HEK293 (cell line): ENCODE measurements at regions not wholly inside any gene's neighbourhood (a gene's known extent, or its start where the extent isn't known, plus 50 kb on each side); places are given as distances from the start of the nearest gene placed in this dataset.

Source experiments
- CTCF ChIA-PET: fragments of 350-600 bp; formaldehyde crosslinking; extraction: SDS; loops from one replicate; lab custom pipeline; 2021; ENCODE audit warnings: antibody characterized with exemption; lab: Yijun Ruan, JAX
- POLR2A ChIA-PET: fragments of 300-600 bp; formaldehyde crosslinking; extraction: SDS; loops from one replicate; lab custom pipeline; 2020; ENCODE audit warnings: antibody characterized with exemption, inconsistent platforms; lab: Yijun Ruan, JAX
- H3K27ac ChIP-seq: fragments of 200-500 bp; sonication (Bioruptor generic); 2 replicates; pipeline ENCODE4 v1.5.1; 2014; ENCODE audit warnings: low read depth, low read length, control low read depth, inconsistent platforms; ENCODE audit errors: extremely low read depth
- H3K36me3 ChIP-seq, 2 experiments: fragments of 200-500 bp in 1 of 2; sonication (Bioruptor generic) in 1 of 2; 1 replicate in 1 of 2; 2 replicates in 1 of 2; pipeline ENCODE4 v1.5.1; 2014 to 2017; ENCODE audit warnings: inconsistent platforms in 2 of 2, low read length in 2 of 2; ENCODE audit not compliant: control insufficient read depth in 2 of 2, insufficient read depth in 1 of 2
- H3K4me1 ChIP-seq: fragments of 200-500 bp; sonication (Bioruptor generic); 2 replicates; pipeline ENCODE4 v1.5.1; 2014; ENCODE audit warnings: mild to moderate bottlenecking, low read length, inconsistent platforms; ENCODE audit not compliant: control insufficient read depth, insufficient read depth
- H3K4me3 ChIP-seq: 2 replicates; pipeline ENCODE4 v1.5.1; 2011; ENCODE audit warnings: low read depth, mild to moderate bottlenecking, control low read depth, low read length, moderate library complexity
- H3K9me3 ChIP-seq: fragments of 200-500 bp; sonication (Bioruptor generic); 2 replicates; pipeline ENCODE4 v1.5.1; 2014; ENCODE audit warnings: low read depth, low read length, inconsistent platforms; ENCODE audit not compliant: control insufficient read depth, insufficient read depth
- MEIS1 ChIP-seq: sonication (generic); formaldehyde crosslinking; IDR thresholded peaks from 2 replicates; pipeline ENCODE4 v1.8.1; 2022; ENCODE audit warnings: missing genetic modification reagents, mild to moderate bottlenecking, borderline replicate concordance
- MYNN ChIP-seq: fragments of 450-650 bp; formaldehyde crosslinking; IDR thresholded peaks from 2 replicates; pipeline ENCODE4 v1.5.1; 2016; ENCODE audit warnings: missing biosample characterization, missing genetic modification characterization, borderline replicate concordance
- PRDM1 ChIP-seq: fragments of 450-650 bp; formaldehyde crosslinking; IDR thresholded peaks from 2 replicates; pipeline ENCODE4; 2016; ENCODE audit warnings: missing biosample characterization, missing genetic modification characterization
- RBAK ChIP-seq: fragments of 450-650 bp; formaldehyde crosslinking; IDR thresholded peaks from 2 replicates; pipeline ENCODE4 v1.5.1; 2016; ENCODE audit warnings: missing biosample characterization, missing genetic modification characterization
- SP2 ChIP-seq: fragments of 450-650 bp; formaldehyde crosslinking; IDR thresholded peaks from 2 replicates; pipeline ENCODE4 v1.5.1; 2016; ENCODE audit warnings: missing biosample characterization, missing genetic modification characterization
- ZBTB17 ChIP-seq: fragments of 450-650 bp; formaldehyde crosslinking; IDR thresholded peaks from 2 replicates; pipeline ENCODE4 v1.5.1; 2016; ENCODE audit warnings: missing biosample characterization, missing genetic modification characterization
- ZEB2 ChIP-seq: fragments of 450-650 bp; formaldehyde crosslinking; IDR thresholded peaks from 2 replicates; pipeline ENCODE4 v1.5.1; 2016; ENCODE audit warnings: missing biosample characterization, missing genetic modification characterization
- ZNF114 ChIP-seq: fragments of 450-650 bp; formaldehyde crosslinking; IDR thresholded peaks from 2 replicates; pipeline ENCODE4 v1.5.0; 2017; ENCODE audit warnings: missing biosample characterization, missing genetic modification characterization
- ZNF121 ChIP-seq: fragments of 450-650 bp; formaldehyde crosslinking; IDR thresholded peaks from 2 replicates; pipeline ENCODE4 v1.5.1; 2016; ENCODE audit warnings: missing biosample characterization, missing genetic modification characterization
- ZNF146 ChIP-seq: fragments of 450-650 bp; formaldehyde crosslinking; IDR thresholded peaks from 2 replicates; pipeline ENCODE4 v1.5.1; 2016; ENCODE audit warnings: missing biosample characterization, missing genetic modification characterization
- ZNF18 ChIP-seq: fragments of 450-650 bp; formaldehyde crosslinking; IDR thresholded peaks from 2 replicates; pipeline ENCODE4 v1.5.1; 2016; ENCODE audit warnings: missing biosample characterization, missing genetic modification characterization
- ZNF248 ChIP-seq: fragments of 450-650 bp; formaldehyde crosslinking; IDR thresholded peaks from 2 replicates; pipeline ENCODE4 v1.5.1; 2017; ENCODE audit warnings: missing biosample characterization, missing genetic modification characterization
- ZNF311 ChIP-seq: fragments of 450-650 bp; formaldehyde crosslinking; IDR thresholded peaks from 2 replicates; pipeline ENCODE4 v1.5.1; 2017; ENCODE audit warnings: missing biosample characterization, missing genetic modification characterization, borderline replicate concordance
- ZNF394 ChIP-seq: fragments of 450-650 bp; formaldehyde crosslinking; IDR thresholded peaks from 2 replicates; pipeline ENCODE4 v1.5.1; 2016; ENCODE audit warnings: missing biosample characterization, missing genetic modification characterization, mild to moderate bottlenecking, moderate library complexity, borderline replicate concordance
- ZNF426 ChIP-seq: fragments of 450-650 bp; formaldehyde crosslinking; IDR thresholded peaks from 2 replicates; pipeline ENCODE4 v1.5.1; 2017; ENCODE audit warnings: missing biosample characterization, missing genetic modification characterization, mild to moderate bottlenecking, inconsistent platforms, moderate library complexity
- ZNF433 ChIP-seq: fragments of 450-650 bp; formaldehyde crosslinking; IDR thresholded peaks from 2 replicates; pipeline ENCODE4 v1.5.1; 2016; ENCODE audit warnings: missing biosample characterization, missing genetic modification characterization, low read depth
- ZNF510 ChIP-seq: fragments of 450-650 bp; formaldehyde crosslinking; IDR thresholded peaks from 2 replicates; pipeline ENCODE4 v1.5.1; 2018; ENCODE audit warnings: mild to moderate bottlenecking, missing genetic modification characterization, missing biosample characterization; ENCODE audit not compliant: insufficient replicate concordance
- ZNF521 ChIP-seq: fragments of 450-650 bp; formaldehyde crosslinking; IDR thresholded peaks from 2 replicates; pipeline ENCODE4 v1.5.1; 2017; ENCODE audit warnings: missing biosample characterization, mild to moderate bottlenecking, missing genetic modification characterization
- ZNF560 ChIP-seq: fragments of 450-650 bp; formaldehyde crosslinking; IDR thresholded peaks from 2 replicates; pipeline ENCODE4 v1.5.1; 2017; ENCODE audit warnings: missing biosample characterization, missing genetic modification characterization, borderline replicate concordance
- ZNF843 ChIP-seq: fragments of 450-650 bp; formaldehyde crosslinking; IDR thresholded peaks from 2 replicates; pipeline ENCODE4 v1.5.1; 2016; ENCODE audit warnings: missing biosample characterization, missing genetic modification characterization
- TF ChIP-seq, protein P1 (sequence below): fragments of 450-650 bp; formaldehyde crosslinking; IDR thresholded peaks from 2 replicates; pipeline ENCODE4 v1.5.1; 2016; ENCODE audit warnings: missing biosample characterization, missing genetic modification characterization
- TF ChIP-seq, protein P2 (sequence below): fragments of 450-650 bp; formaldehyde crosslinking; IDR thresholded peaks from 2 replicates; pipeline ENCODE4 v1.5.1; 2016; ENCODE audit warnings: missing biosample characterization, missing genetic modification characterization
- TF ChIP-seq, protein P3 (sequence below): fragments of 450-650 bp; formaldehyde crosslinking; IDR thresholded peaks from 2 replicates; pipeline ENCODE4 v1.5.1; 2016; ENCODE audit warnings: missing biosample characterization, missing genetic modification characterization
- TF ChIP-seq, protein P4 (sequence below): fragments of 450-650 bp; formaldehyde crosslinking; IDR thresholded peaks from 2 replicates; pipeline ENCODE4 v1.5.1; 2016; ENCODE audit warnings: missing biosample characterization, missing genetic modification characterization

DNA sequence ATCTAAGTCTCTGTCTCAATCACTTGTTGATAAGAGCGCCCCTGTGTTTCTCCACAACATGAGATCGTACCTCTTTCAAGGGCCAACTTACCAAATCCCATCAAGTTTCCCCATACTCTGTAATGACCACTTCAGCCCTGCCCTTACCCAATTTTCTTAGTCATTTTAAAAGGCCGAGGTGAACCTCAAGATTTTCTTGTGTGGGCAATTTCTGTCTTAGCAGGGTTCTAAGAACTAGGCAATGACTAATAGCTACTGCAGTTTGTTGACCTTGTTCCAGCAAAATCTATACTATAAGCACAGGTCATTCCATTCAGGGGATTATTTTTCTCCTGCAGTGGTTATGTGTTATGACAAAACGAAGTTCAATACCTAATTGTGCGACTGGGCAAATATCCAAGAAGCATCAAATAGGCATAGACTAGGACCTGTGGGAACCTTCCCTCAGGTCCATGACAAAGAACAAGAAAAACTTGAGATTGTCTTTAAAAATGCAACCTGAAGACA lies 359.8 kb downstream of the PCNX1 start (continued):
- TF ChIP-seq, protein P1, sequence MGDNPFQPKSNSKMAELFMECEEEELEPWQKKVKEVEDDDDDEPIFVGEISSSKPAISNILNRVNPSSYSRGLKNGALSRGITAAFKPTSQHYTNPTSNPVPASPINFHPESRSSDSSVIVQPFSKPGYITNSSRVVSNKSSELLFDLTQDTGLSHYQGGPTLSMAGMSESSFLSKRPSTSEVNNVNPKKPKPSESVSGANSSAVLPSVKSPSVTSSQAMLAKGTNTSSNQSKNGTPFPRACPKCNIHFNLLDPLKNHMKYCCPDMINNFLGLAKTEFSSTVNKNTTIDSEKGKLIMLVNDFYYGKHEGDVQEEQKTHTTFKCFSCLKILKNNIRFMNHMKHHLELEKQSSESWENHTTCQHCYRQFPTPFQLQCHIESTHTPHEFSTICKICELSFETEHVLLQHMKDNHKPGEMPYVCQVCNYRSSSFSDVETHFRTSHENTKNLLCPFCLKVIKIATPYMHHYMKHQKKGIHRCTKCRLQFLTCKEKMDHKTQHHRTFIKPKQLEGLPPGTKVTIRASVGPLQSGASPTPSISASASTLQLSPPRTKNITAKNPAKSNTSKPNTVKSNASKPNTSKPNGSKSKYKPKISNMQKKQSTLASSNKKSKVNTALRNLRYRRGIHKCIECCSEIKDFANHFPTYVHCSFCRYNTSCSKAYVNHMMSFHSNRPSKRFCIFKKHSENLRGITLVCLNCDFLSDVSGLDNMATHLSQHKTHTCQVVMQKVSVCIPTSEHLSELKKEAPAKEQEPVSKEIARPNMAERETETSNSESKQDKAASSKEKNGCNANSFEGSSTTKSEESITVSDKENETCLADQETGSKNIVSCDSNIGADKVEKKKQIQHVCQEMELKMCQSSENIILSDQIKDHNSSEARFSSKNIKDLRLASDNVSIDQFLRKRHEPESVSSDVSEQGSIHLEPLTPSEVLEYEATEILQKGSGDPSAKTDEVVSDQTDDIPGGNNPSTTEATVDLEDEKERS (tag by site-specific recombination), result no peak
- TF ChIP-seq SP2 (tag by site-specific recombination) (no peak), ZNF394 (no peak), ZNF18 (tag by site-specific recombination) (no peak)
- TF ChIP-seq, protein P2, sequence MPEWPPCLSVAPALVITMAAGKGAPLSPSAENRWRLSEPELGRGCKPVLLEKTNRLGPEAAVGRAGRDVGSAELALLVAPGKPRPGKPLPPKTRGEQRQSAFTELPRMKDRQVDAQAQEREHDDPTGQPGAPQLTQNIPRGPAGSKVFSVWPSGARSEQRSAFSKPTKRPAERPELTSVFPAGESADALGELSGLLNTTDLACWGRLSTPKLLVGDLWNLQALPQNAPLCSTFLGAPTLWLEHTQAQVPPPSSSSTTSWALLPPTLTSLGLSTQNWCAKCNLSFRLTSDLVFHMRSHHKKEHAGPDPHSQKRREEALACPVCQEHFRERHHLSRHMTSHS (tag by site-specific recombination), result no peak
- TF ChIP-seq, protein P3, sequence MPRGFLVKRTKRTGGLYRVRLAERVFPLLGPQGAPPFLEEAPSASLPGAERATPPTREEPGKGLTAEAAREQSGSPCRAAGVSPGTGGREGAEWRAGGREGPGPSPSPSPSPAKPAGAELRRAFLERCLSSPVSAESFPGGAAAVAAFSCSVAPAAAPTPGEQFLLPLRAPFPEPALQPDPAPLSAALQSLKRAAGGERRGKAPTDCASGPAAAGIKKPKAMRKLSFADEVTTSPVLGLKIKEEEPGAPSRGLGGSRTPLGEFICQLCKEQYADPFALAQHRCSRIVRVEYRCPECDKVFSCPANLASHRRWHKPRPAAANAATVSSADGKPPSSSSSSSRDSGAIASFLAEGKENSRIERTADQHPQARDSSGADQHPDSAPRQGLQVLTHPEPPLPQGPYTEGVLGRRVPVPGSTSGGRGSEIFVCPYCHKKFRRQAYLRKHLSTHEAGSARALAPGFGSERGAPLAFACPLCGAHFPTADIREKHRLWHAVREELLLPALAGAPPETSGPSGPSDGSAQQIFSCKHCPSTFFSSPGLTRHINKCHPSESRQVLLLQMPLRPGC, result no peak

GRCh38 chr14:71267691-71268090 lies 360.4 kb downstream of the PCNX1 start:
- Histone ChIP-seq H3K4me3 (no peak overlapping the region), H3K9me3 (peaks cover 3% of the 10 kb centered on the region; the same call in 1 of the 2 replicates), H3K27ac (no peak overlapping the region), H3K4me1 (no peaks in the 10 kb centered on the region), H3K36me3 (no peaks in the 10 kb centered on the region)
- CTCF ChIA-PET, result interaction anchor here (0.6 kb wide), 1 partner anchor 597 kb away, joined by 3 read pairs; no protein-coding TSS in a partner anchor
- TF ChIP-seq MYNN (tag by site-specific recombination) (no peak), ZNF560 (no peak), ZNF248 (no peak), ZNF433 (tag by site-specific recombination) (no peak), ZNF843 (tag by site-specific recombination) (no peak), RBAK (tag by site-specific recombination) (no peak), ZBTB17 (no peak), MEIS1 (CRISPR knock-in tag) (no peak), ZNF146 (tag by site-specific recombination) (no peak), PRDM1 (tag by site-specific recombination) (no peak), ZEB2 (tag by site-specific recombination) (no peak), ZNF311 (tag by site-specific recombination) (no peak), ZNF521 (tag by site-specific recombination) (no peak), ZNF426 (no peak), ZNF510 (tag by site-specific recombination) (no peak), SP2 (tag by site-specific recombination) (no peak), ZNF114 (tag by site-specific recombination) (no peak), ZNF121 (tag by site-specific recombination) (no peak)
- TF ChIP-seq, protein P4, sequence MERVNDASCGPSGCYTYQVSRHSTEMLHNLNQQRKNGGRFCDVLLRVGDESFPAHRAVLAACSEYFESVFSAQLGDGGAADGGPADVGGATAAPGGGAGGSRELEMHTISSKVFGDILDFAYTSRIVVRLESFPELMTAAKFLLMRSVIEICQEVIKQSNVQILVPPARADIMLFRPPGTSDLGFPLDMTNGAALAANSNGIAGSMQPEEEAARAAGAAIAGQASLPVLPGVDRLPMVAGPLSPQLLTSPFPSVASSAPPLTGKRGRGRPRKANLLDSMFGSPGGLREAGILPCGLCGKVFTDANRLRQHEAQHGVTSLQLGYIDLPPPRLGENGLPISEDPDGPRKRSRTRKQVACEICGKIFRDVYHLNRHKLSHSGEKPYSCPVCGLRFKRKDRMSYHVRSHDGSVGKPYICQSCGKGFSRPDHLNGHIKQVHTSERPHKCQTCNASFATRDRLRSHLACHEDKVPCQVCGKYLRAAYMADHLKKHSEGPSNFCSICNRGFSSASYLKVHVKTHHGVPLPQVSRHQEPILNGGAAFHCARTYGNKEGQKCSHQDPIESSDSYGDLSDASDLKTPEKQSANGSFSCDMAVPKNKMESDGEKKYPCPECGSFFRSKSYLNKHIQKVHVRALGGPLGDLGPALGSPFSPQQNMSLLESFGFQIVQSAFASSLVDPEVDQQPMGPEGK (tag by site-specific recombination), result no peak
- POLR2A ChIA-PET, result no interaction called here
